SK-N-SH treated with all-trans-retinoic acid at 6 μM for 48 hours (cell line): ENCODE measurements at regions not wholly inside any gene's neighbourhood (a gene's known extent, or its start where the extent isn't known, plus 50 kb on each side); places are given as distances from the start of the nearest gene placed in this dataset.

Experiments
- CSDC2 ChIP-seq: fragments of 250-450 bp; sonication (Bioruptor Pico); IDR thresholded peaks from 2 replicates; pipeline ENCODE4 v1.5.0; 2020; ENCODE audit warnings: mild to moderate bottlenecking, moderate library complexity
- OSR1 ChIP-seq: fragments of 250-450 bp; sonication (Bioruptor Pico); IDR thresholded peaks from 2 replicates; pipeline ENCODE4 v1.8.0; 2022; ENCODE audit warnings: moderate library complexity, mild to moderate bottlenecking, inconsistent platforms
- RARB ChIP-seq: fragments of 250-450 bp; sonication (Bioruptor Pico); IDR thresholded peaks from 2 replicates; pipeline ENCODE4 v1.8.0; 2021; ENCODE audit warnings: mild to moderate bottlenecking, moderate library complexity
- TCF4 ChIP-seq: fragments of 250-450 bp; sonication (Bioruptor Pico); IDR thresholded peaks from 2 replicates; pipeline ENCODE4 v1.8.0; 2021; ENCODE audit warnings: mild to moderate bottlenecking, moderate library complexity, borderline replicate concordance
- TOX ChIP-seq: fragments of 250-450 bp; sonication (Bioruptor Pico); IDR thresholded peaks from 2 replicates; pipeline ENCODE4 v1.8.0; 2021; ENCODE audit warnings: mild to moderate bottlenecking, moderate library complexity, borderline replicate concordance
- ZFP3 ChIP-seq: fragments of 250-450 bp; sonication (Bioruptor Pico); IDR thresholded peaks from 2 replicates; pipeline ENCODE4 v1.5.0; 2020; ENCODE audit warnings: mild to moderate bottlenecking, moderate library complexity
- ZNF70 ChIP-seq: fragments of 450-650 bp; formaldehyde crosslinking; IDR thresholded peaks from 2 replicates; pipeline ENCODE4 v1.5.0; 2020; ENCODE audit warnings: mild to moderate bottlenecking, moderate library complexity
- TF ChIP-seq, protein P1 (sequence below): fragments of 250-450 bp; sonication (Bioruptor Pico); IDR thresholded peaks from 2 replicates; pipeline ENCODE4 v1.8.0; 2020; ENCODE audit warnings: mild to moderate bottlenecking, moderate library complexity, borderline replicate concordance
- TF ChIP-seq, protein P2 (sequence below): fragments of 250-450 bp; sonication (Bioruptor Pico); IDR thresholded peaks from 2 replicates; pipeline ENCODE4 v1.8.0; 2021; ENCODE audit warnings: low read depth, mild to moderate bottlenecking, moderate library complexity, borderline replicate concordance
- TF ChIP-seq, protein P3 (sequence below): fragments of 250-450 bp; sonication (Bioruptor Pico); IDR thresholded peaks from 2 replicates; pipeline ENCODE4 v1.5.1; 2021; ENCODE audit warnings: mild to moderate bottlenecking, moderate library complexity
- TF ChIP-seq, protein P4 (sequence below): fragments of 250-450 bp; sonication (Bioruptor Pico); IDR thresholded peaks from 2 replicates; pipeline ENCODE4 v1.5.0; 2020; ENCODE audit warnings: mild to moderate bottlenecking, moderate library complexity
- TF ChIP-seq, protein P5 (sequence below): fragments of 250-450 bp; sonication (Bioruptor Pico); IDR thresholded peaks from 2 replicates; pipeline ENCODE4 v1.5.1; 2020; ENCODE audit warnings: low read depth, mild to moderate bottlenecking, moderate library complexity

DNA sequence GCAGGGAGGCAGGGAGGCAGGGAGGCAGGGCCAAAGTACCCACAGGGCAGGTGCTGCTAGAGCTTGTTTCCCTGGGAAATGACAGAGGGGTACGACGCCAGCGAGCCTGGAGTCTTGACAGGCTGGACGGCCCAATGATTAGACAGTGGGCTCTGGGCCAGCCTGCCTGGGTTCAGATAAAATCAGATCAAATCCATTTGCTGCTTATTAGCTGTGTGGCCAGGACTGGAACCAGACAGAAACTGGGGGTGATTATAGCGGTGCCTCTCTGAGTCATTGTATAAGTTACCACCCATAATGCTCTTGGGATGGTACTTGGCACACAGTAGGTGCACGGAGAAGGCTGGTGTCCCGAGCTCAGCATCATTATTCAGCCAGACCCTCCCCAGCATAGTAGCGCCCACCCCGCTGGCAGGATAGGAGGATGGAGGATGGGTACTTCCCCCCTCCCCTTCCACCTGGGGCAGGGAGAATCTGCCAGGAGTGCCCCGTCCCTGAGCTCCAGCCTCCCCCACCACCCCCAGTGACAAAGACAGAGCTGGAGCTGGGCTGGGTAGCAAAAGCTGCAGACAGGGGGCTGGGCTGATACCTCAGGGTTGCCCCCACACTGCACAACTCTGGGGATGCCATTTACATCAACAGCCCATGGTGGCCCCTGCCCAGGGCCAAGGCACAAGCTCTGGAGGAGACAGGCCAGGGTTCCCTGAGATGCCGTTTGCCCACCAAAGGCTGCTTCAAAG, 77.6 kb upstream of the TNRC6C start:
- TF ChIP-seq ZFP3 (CRISPR knock-in tag) (peak; percentile 85), CSDC2 (no peak; the same call in 1 of the 2 replicates), RARB (CRISPR knock-in tag) (no peak), OSR1 (CRISPR knock-in tag) (no peak), ZNF70 (no peak), TOX (no peak), TCF4 (peak; percentile 87)
- TF ChIP-seq, protein P1, sequence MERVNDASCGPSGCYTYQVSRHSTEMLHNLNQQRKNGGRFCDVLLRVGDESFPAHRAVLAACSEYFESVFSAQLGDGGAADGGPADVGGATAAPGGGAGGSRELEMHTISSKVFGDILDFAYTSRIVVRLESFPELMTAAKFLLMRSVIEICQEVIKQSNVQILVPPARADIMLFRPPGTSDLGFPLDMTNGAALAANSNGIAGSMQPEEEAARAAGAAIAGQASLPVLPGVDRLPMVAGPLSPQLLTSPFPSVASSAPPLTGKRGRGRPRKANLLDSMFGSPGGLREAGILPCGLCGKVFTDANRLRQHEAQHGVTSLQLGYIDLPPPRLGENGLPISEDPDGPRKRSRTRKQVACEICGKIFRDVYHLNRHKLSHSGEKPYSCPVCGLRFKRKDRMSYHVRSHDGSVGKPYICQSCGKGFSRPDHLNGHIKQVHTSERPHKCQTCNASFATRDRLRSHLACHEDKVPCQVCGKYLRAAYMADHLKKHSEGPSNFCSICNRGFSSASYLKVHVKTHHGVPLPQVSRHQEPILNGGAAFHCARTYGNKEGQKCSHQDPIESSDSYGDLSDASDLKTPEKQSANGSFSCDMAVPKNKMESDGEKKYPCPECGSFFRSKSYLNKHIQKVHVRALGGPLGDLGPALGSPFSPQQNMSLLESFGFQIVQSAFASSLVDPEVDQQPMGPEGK (CRISPR knock-in tag), result no peak
- TF ChIP-seq, protein P2, sequence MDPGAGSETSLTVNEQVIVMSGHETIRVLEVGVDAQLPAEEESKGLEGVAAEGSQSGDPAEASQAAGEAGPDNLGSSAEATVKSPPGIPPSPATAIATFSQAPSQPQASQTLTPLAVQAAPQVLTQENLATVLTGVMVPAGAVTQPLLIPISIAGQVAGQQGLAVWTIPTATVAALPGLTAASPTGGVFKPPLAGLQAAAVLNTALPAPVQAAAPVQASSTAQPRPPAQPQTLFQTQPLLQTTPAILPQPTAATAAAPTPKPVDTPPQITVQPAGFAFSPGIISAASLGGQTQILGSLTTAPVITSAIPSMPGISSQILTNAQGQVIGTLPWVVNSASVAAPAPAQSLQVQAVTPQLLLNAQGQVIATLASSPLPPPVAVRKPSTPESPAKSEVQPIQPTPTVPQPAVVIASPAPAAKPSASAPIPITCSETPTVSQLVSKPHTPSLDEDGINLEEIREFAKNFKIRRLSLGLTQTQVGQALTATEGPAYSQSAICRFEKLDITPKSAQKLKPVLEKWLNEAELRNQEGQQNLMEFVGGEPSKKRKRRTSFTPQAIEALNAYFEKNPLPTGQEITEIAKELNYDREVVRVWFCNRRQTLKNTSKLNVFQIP (CRISPR knock-in tag), result no peak
- TF ChIP-seq, protein P3, sequence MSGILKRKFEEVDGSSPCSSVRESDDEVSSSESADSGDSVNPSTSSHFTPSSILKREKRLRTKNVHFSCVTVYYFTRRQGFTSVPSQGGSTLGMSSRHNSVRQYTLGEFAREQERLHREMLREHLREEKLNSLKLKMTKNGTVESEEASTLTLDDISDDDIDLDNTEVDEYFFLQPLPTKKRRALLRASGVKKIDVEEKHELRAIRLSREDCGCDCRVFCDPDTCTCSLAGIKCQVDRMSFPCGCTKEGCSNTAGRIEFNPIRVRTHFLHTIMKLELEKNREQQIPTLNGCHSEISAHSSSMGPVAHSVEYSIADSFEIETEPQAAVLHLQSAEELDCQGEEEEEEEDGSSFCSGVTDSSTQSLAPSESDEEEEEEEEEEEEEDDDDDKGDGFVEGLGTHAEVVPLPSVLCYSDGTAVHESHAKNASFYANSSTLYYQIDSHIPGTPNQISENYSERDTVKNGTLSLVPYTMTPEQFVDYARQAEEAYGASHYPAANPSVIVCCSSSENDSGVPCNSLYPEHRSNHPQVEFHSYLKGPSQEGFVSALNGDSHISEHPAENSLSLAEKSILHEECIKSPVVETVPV (CRISPR knock-in tag), result no peak
- TF ChIP-seq, protein P4, sequence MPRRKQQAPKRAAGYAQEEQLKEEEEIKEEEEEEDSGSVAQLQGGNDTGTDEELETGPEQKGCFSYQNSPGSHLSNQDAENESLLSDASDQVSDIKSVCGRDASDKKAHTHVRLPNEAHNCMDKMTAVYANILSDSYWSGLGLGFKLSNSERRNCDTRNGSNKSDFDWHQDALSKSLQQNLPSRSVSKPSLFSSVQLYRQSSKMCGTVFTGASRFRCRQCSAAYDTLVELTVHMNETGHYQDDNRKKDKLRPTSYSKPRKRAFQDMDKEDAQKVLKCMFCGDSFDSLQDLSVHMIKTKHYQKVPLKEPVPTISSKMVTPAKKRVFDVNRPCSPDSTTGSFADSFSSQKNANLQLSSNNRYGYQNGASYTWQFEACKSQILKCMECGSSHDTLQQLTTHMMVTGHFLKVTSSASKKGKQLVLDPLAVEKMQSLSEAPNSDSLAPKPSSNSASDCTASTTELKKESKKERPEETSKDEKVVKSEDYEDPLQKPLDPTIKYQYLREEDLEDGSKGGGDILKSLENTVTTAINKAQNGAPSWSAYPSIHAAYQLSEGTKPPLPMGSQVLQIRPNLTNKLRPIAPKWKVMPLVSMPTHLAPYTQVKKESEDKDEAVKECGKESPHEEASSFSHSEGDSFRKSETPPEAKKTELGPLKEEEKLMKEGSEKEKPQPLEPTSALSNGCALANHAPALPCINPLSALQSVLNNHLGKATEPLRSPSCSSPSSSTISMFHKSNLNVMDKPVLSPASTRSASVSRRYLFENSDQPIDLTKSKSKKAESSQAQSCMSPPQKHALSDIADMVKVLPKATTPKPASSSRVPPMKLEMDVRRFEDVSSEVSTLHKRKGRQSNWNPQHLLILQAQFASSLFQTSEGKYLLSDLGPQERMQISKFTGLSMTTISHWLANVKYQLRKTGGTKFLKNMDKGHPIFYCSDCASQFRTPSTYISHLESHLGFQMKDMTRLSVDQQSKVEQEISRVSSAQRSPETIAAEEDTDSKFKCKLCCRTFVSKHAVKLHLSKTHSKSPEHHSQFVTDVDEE (CRISPR knock-in tag), result peak; percentile 98
- TF ChIP-seq, protein P5, sequence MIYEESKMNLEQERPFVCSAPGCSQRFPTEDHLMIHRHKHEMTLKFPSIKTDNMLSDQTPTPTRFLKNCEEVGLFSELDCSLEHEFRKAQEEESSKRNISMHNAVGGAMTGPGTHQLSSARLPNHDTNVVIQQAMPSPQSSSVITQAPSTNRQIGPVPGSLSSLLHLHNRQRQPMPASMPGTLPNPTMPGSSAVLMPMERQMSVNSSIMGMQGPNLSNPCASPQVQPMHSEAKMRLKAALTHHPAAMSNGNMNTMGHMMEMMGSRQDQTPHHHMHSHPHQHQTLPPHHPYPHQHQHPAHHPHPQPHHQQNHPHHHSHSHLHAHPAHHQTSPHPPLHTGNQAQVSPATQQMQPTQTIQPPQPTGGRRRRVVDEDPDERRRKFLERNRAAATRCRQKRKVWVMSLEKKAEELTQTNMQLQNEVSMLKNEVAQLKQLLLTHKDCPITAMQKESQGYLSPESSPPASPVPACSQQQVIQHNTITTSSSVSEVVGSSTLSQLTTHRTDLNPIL, result no peak
